Neuronal stem cell (in vitro differentiated cells): ENCODE measurements at regions not wholly inside any gene's neighbourhood (a gene's known extent, or its start where the extent isn't known, plus 50 kb on each side); places are given as distances from the start of the nearest gene placed in this dataset.

Experiments used
- DNase-seq: peaks from one replicate; pipeline ENCODE4 v3.0.0-alpha.2; 2013; ENCODE audit warnings: low spot score
- H2AFZ ChIP-seq: one replicate; pipeline ENCODE4 v1.6.1; 2013; ENCODE audit warnings: mild to moderate bottlenecking, low read length, inconsistent platforms
- H2AK5ac ChIP-seq: 2 replicates; pipeline ENCODE4 v1.6.1; 2013; ENCODE audit warnings: low read depth, mild to moderate bottlenecking, inconsistent platforms, low read length, moderate library complexity, mixed read lengths
- H2BK120ac ChIP-seq: 2 replicates; pipeline ENCODE4 v1.6.1; 2013; ENCODE audit warnings: low read depth, mild to moderate bottlenecking, inconsistent platforms, low read length, moderate library complexity, mixed read lengths
- H2BK12ac ChIP-seq: one replicate; pipeline ENCODE4 v1.6.1; 2013; ENCODE audit warnings: low read length, inconsistent platforms
- H2BK15ac ChIP-seq: 2 replicates; pipeline ENCODE4 v1.6.1; 2013; ENCODE audit warnings: mild to moderate bottlenecking, low read length, inconsistent platforms, mixed read lengths
- H2BK5ac ChIP-seq: one replicate; pipeline ENCODE4 v1.6.1; 2013; ENCODE audit warnings: inconsistent platforms, mild to moderate bottlenecking, low read length, moderate library complexity
- H3K14ac ChIP-seq: one replicate; pipeline ENCODE4 v1.6.1; 2013; ENCODE audit warnings: low read length, inconsistent platforms
- H3K18ac ChIP-seq: 2 replicates; pipeline ENCODE4 v1.6.1; 2013; ENCODE audit warnings: low read length, inconsistent platforms
- H3K23ac ChIP-seq: 2 replicates; pipeline ENCODE4 v1.6.1; 2013; ENCODE audit warnings: low read depth, mild to moderate bottlenecking, mixed read lengths, low read length, inconsistent platforms; ENCODE audit not compliant: poor library complexity
- H3K27ac ChIP-seq: replicated peaks from 3 replicates; pipeline ENCODE4 v1.5.1; 2013; ENCODE audit warnings: low read length, inconsistent platforms
- H3K27me3 ChIP-seq, 3 experiments: 2 replicates each; pipeline ENCODE4 v1.6.1; 2013; ENCODE audit warnings: low read length in 3 of 3, mild to moderate bottlenecking in 2 of 3, inconsistent platforms in 1 of 3, low read depth in 1 of 3, mixed read lengths in 1 of 3, moderate library complexity in 1 of 3; ENCODE audit not compliant: control insufficient read depth in 3 of 3, insufficient read depth in 3 of 3
- H3K36me3 ChIP-seq, 2 donors: replicated peaks in 1 of 2; 2 replicates each; pipeline ENCODE4 v1.6.1; 2013; ENCODE audit warnings: low read length in 2 of 2; ENCODE audit not compliant: control insufficient read depth in 2 of 2, insufficient read depth in 2 of 2
- H3K4ac ChIP-seq: 2 replicates; pipeline ENCODE4 v1.6.1; 2013; ENCODE audit warnings: inconsistent platforms, mild to moderate bottlenecking, low read length, moderate library complexity
- H3K4me1 ChIP-seq, 2 donors: 1 replicate in 1 of 2; 2 replicates in 1 of 2; pipeline ENCODE4 v1.6.1; 2013; ENCODE audit warnings: low read length in 2 of 2, low read depth in 1 of 2; ENCODE audit not compliant: control insufficient read depth in 2 of 2, insufficient read depth in 1 of 2
- H3K4me2 ChIP-seq: one replicate; pipeline ENCODE4 v1.6.1; 2013; ENCODE audit warnings: mild to moderate bottlenecking, low read length, inconsistent platforms; ENCODE audit not compliant: insufficient read depth, poor library complexity, severe bottlenecking
- H3K4me3 ChIP-seq, 2 donors: 2 replicates each; pipeline ENCODE4 v1.5.1; 2013; ENCODE audit warnings: low read length in 2 of 2, mild to moderate bottlenecking in 2 of 2, inconsistent platforms in 1 of 2, moderate library complexity in 1 of 2
- H3K79me1 ChIP-seq: one replicate; pipeline ENCODE4 v1.6.1; 2013; ENCODE audit warnings: low read depth, mild to moderate bottlenecking, inconsistent platforms, low read length, moderate library complexity
- H3K9ac ChIP-seq: one replicate; pipeline ENCODE4 v1.6.1; 2013; ENCODE audit warnings: mild to moderate bottlenecking, low read depth, low read length, inconsistent platforms; ENCODE audit not compliant: poor library complexity
- H3K9me3 ChIP-seq, 2 donors: replicated peaks in 1 of 2; 2 replicates each; pipeline versions ENCODE3 to v1.6.1; 2013; ENCODE audit warnings: low read length in 2 of 2, mild to moderate bottlenecking in 2 of 2, inconsistent platforms in 1 of 2, low read depth in 1 of 2, mixed read lengths in 1 of 2, moderate library complexity in 1 of 2; ENCODE audit not compliant: control insufficient read depth in 2 of 2, insufficient read depth in 1 of 2
- H4K8ac ChIP-seq: one replicate; pipeline ENCODE4 v1.6.1; 2013; ENCODE audit warnings: low read depth, mild to moderate bottlenecking, inconsistent platforms, low read length, moderate library complexity
- H4K91ac ChIP-seq: one replicate; pipeline ENCODE4 v1.6.1; 2013; ENCODE audit warnings: low read length, low read depth, mild to moderate bottlenecking, inconsistent platforms; ENCODE audit not compliant: poor library complexity
- WGBS, 2 donors: extraction: QIAGEN DNeasy Blood & Tissue Kit; methylation state at CpG; one replicate each; pipeline ENCODE4 v1.1.7; 2013; ENCODE audit warnings: missing lambda C conversion rate in 2 of 2, mixed read lengths in 1 of 2; ENCODE audit not compliant: insufficient read length in 2 of 2, insufficient replicate concordance in 1 of 2; ENCODE audit errors: extremely low coverage in 2 of 2; 5-methylcytosine and 5-hydroxymethylcytosine counted together

- no peaks in the 10 kb centered on the region for H3K79me1 ChIP-seq
- no peak overlapping the region for H2BK12ac ChIP-seq
- no peak overlapping the region for H3K4ac ChIP-seq
- H3K4me1 ChIP-seq, result no peaks in the 10 kb centered on the region
- no peak overlapping the region for H3K23ac ChIP-seq
- H3K36me3 ChIP-seq, result no peaks in the 10 kb centered on the region
- peaks cover 2 to 3% of the 10 kb centered on the region in 2 donors for H3K9me3 ChIP-seq
- no CpG with 5 or more reads among the region's 7 CpGs for WGBS, 2 donors
- H3K4me3 ChIP-seq, result no peak overlapping the region
- H3K27ac ChIP-seq, result no peak overlapping the region
- no peak overlapping the region for H2AK5ac ChIP-seq
- H3K18ac ChIP-seq, result no peak overlapping the region
- no peak for DNase-seq
- H2BK5ac ChIP-seq, result no peak overlapping the region
- no peaks in the 10 kb centered on the region for H3K27me3 ChIP-seq
- no peak overlapping the region for H2BK15ac ChIP-seq
- H2AFZ ChIP-seq, result no peak overlapping the region
- no peak overlapping the region for H3K9ac ChIP-seq
- H3K4me2 ChIP-seq, result no peak overlapping the region
- H3K14ac ChIP-seq, result no peak overlapping the region
- no peak overlapping the region for H4K8ac ChIP-seq
- H4K91ac ChIP-seq, result no peak overlapping the region
- H2BK120ac ChIP-seq, result no peak overlapping the region
Measured at GRCh38 chr5:10056228-10056760, 193.4 kb downstream of the ATPSCKMT start.

- no peak for DNase-seq
- Histone ChIP-seq H2AK5ac (no peak overlapping the region), H3K36me3 (no peaks in the 10 kb centered on the region), H2BK120ac (no peak overlapping the region), H2BK12ac (no peak overlapping the region), H3K79me1 (no peaks in the 10 kb centered on the region), H3K9me3 (peaks cover 2 to 10% of the 10 kb centered on the region in 2 donors), H4K8ac (no peak overlapping the region), H3K27me3 (no peaks in the 10 kb centered on the region), H3K4me2 (no peak overlapping the region), H4K91ac (no peak overlapping the region), H3K4ac (no peak overlapping the region), H3K14ac (no peak overlapping the region), H2BK15ac (no peak overlapping the region), H3K4me1 (peaks cover 0 to 5% of the 10 kb centered on the region in 2 donors), H3K9ac (no peak overlapping the region), H3K27ac (no peak overlapping the region), H3K18ac (no peak overlapping the region), H3K4me3 (no peak overlapping the region), H3K23ac (no peak overlapping the region), H2AFZ (no peak overlapping the region), H2BK5ac (no peak overlapping the region)
- no CpG with 5 or more reads among the region's 1 CpG for WGBS, 2 donors
Measured at GRCh38 chr5:10049858-10050455, 199.7 kb downstream of the ATPSCKMT start.

- Histone ChIP-seq H3K79me1 (no peaks in the 10 kb centered on the region), H3K27ac (no peak overlapping the region), H2BK120ac (no peak overlapping the region), H3K9ac (no peak overlapping the region), H4K91ac (no peak overlapping the region), H3K36me3 (no peaks in the 10 kb centered on the region), H2BK15ac (no peak overlapping the region), H2AFZ (no peak overlapping the region), H4K8ac (no peak overlapping the region), H3K4me3 (no peak overlapping the region), H2BK5ac (no peak overlapping the region), H3K27me3 (no peaks in the 10 kb centered on the region), H3K23ac (no peak overlapping the region), H3K4ac (no peak overlapping the region), H3K18ac (no peak overlapping the region), H3K4me1 (peaks cover 0 to 5% of the 10 kb centered on the region in 2 donors), H2BK12ac (no peak overlapping the region), H3K14ac (no peak overlapping the region), H2AK5ac (no peak overlapping the region), H3K9me3 (peaks cover 0 to 10% of the 10 kb centered on the region in 2 donors), H3K4me2 (no peak overlapping the region)
- DNase-seq, result no peak
- WGBS, 2 donors, result no CpG with 5 or more reads among the region's 7 CpGs
Measured at GRCh38 chr5:10046676-10047075, 203.0 kb downstream of the ATPSCKMT start.

- H4K8ac ChIP-seq, result no peak overlapping the region
- H3K27ac ChIP-seq, result no peak overlapping the region
- no peak for DNase-seq
- no CpG with 5 or more reads among the region's 6 CpGs for WGBS, 2 donors
- no peak overlapping the region for H3K4ac ChIP-seq
- H3K4me2 ChIP-seq, result no peak overlapping the region
- H2BK12ac ChIP-seq, result no peak overlapping the region
- no peak overlapping the region for H2BK5ac ChIP-seq
- no peak overlapping the region for H2AK5ac ChIP-seq
- H3K9ac ChIP-seq, result no peak overlapping the region
- no peak overlapping the region for H4K91ac ChIP-seq
- H3K4me1 ChIP-seq, result peaks cover 0 to 5% of the 10 kb centered on the region in 2 donors
- H3K9me3 ChIP-seq, result peaks cover 2 to 4% of the 10 kb centered on the region in 2 donors
- H3K14ac ChIP-seq, result no peak overlapping the region
- no peak overlapping the region for H3K18ac ChIP-seq
- H3K36me3 ChIP-seq, result no peaks in the 10 kb centered on the region
- no peaks in the 10 kb centered on the region for H3K27me3 ChIP-seq
- no peak overlapping the region for H3K23ac ChIP-seq
- no peak overlapping the region for H2BK120ac ChIP-seq
- no peak overlapping the region for H2BK15ac ChIP-seq
- H2AFZ ChIP-seq, result no peak overlapping the region
- H3K79me1 ChIP-seq, result no peaks in the 10 kb centered on the region
- no peak overlapping the region for H3K4me3 ChIP-seq
Measured at GRCh38 chr5:10045376-10045775, 204.3 kb downstream of the ATPSCKMT start.
